GM19035 (cell line): ENCODE measurements at regions not wholly inside any gene's neighbourhood (a gene's known extent, or its start where the extent isn't known, plus 50 kb on each side); places are given as distances from the start of the nearest gene placed in this dataset.

Experiments used
- ATAC-seq: cut with Tn5 transposase; IDR thresholded peaks from one replicate; pipeline ENCODE4 v1.9.1; 2021; ENCODE audit not compliant: unreplicated experiment

GRCh38 chr10:28077889-28078288 is 79.0 kb upstream of the ODAD2 start:
- no peak for ATAC-seq

DNA sequence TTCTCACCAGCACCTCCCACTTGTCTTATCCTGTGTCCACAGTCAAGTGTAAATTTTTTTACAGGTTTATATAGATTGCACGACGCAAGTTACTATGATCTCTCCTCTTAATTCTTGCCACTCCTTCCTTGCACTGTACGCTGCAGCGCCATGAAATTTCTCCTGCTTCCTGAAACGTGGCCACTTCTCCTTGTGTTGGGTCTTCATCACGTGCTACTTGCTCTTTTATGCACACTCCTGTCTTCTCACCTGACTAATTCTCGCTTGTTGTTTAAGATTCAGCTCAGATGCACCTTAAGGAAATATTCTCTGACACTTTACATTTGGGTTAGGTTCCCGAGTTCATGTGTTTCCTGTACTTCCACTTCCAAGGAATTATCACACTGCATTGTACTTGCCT is 76.5 kb upstream of the ODAD2 start:
- ATAC-seq: no peak

DNA sequence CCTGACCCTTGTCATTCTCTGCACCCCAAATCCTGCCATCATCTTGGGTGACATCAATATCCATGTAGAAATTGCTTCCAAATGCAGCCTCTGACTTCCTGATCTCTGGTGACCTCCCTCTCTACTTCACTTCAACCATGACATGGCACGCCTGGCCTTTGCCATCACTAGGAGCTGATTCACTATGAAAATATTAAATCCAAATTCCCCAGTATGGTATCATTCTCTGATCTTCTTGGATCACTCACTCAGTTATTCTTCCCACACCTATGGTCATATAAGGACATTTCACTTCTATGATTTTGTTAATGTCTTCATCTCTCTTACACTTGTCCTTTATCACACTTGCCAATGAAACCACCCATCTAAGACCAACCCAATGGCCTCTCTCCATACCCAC is 73.7 kb upstream of the ODAD2 start:
- ATAC-seq: no peak

DNA sequence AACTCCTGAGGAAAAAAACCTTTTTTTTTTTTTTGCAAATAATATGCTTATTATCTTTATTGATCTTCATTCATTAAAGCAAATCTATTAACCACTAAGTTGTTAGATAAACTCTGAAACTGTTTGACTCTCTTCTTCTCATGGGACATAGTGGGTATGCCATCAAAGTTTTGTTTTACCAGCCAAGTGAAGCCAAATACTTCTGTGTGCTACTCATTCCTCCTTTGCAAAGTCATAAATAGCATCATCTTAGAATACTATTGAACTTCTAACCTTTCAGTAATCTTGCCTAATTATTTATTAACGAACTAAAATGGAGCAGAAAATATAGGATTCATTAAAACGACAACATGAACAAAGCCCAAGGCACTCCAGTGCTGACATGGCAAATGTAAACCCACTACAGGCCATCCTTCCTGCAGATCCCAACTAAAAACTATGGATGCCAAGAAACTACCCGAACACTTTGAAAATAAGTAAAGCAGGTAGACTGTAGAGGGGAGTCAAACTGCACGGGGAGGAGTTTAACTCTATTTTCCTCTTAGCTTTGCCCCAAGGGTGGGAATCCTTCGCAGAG is 61.2 kb upstream of the ODAD2 start:
- ATAC-seq: no peak

GRCh38 chr10:28058746-28059145 is 59.9 kb upstream of the ODAD2 start:
- ATAC-seq: no peak

DNA sequence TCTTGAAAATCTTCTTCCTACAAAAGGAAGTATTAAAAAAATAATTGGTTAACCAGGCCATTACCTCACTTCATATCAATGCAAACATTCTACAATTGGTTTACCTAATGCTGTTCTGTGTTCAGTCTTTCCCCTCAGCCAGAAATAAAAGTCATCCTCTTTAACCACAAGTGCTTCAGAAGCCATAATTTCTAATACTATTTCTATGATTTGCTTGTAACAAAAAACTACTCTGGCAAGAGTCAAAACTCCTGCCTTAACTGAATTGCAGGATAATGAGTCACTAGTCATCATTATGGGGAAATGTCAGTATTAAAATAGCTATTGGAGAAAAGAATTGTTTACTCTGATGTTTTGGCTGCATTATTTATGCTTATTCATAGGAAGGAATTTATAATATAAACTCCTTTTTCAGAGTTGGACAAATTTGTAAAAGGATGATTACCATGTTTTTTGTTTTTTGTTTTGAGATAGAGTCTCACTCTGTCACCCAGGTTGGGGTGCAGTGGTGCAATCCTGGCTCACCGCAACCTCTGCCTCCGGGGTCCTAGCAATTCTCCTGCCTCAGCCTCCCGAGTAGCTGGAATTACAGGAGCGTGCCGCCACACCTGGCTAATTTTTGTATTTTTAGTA is 55.5 kb upstream of the ODAD2 start:
- ATAC-seq: no peak

- no peak for ATAC-seq
Observed at GRCh38 chr10:28049286-28049685, 50.4 kb upstream of the ODAD2 start.
